GM18505 (cell line): ENCODE measurements at regions not wholly inside any gene's neighbourhood (a gene's known extent, or its start where the extent isn't known, plus 50 kb on each side); places are given as distances from the start of the nearest gene placed in this dataset.
"Not testable (repeated sequence)": the region's sequence is repeated elsewhere in the genome, so short reads cannot be mapped to it uniquely, and the experiment has no call there.

Experiments used
- ATAC-seq: cut with Tn5 transposase; IDR thresholded peaks from one replicate; pipeline ENCODE4 v1.9.1; 2021; ENCODE audit not compliant: unreplicated experiment
- POLR2A ChIP-seq: IDR thresholded peaks from 4 replicates; pipeline ENCODE4 v1.6.1; 2011; ENCODE audit warnings: borderline replicate concordance; ENCODE audit not compliant: insufficient read depth, insufficient read length; ENCODE audit errors: extremely low read depth

- TF ChIP-seq POLR2A: no peak
- no peak for ATAC-seq
Measured at GRCh38 chr12:9342614-9343353, 134.6 kb upstream of the PZP start.

- no peak for ATAC-seq
- TF ChIP-seq POLR2A: no peak
Measured at GRCh38 chr12:9341260-9341585, 133.0 kb upstream of the PZP start.

GRCh38 chr12:9340422-9341259 is 132.4 kb upstream of the PZP start:
- TF ChIP-seq POLR2A: no peak
- no peak for ATAC-seq

GRCh38 chr12:9337656-9338055 is 129.5 kb upstream of the PZP start:
- no peak for TF ChIP-seq POLR2A
- no peak for ATAC-seq

- not testable (repeated sequence) for ATAC-seq
Measured at GRCh38 chr12:9336375-9337011, 128.3 kb upstream of the PZP start.

GRCh38 chr12:9335867-9336266 is 127.7 kb upstream of the PZP start:
- no peak for TF ChIP-seq POLR2A
- no peak for ATAC-seq

GRCh38 chr12:9334964-9335363 is 126.8 kb upstream of the PZP start:
- TF ChIP-seq POLR2A: no peak
- no peak for ATAC-seq

GRCh38 chr12:9334041-9334692 is 126.0 kb upstream of the PZP start:
- no peak for ATAC-seq
- no peak for TF ChIP-seq POLR2A

- no peak for ATAC-seq
- no peak for TF ChIP-seq POLR2A
Measured at GRCh38 chr12:9333161-9333560, 125.0 kb upstream of the PZP start.

GRCh38 chr12:9332564-9332963 is 124.4 kb upstream of the PZP start:
- no peak for TF ChIP-seq POLR2A
- no peak for ATAC-seq

- no peak for TF ChIP-seq POLR2A
- ATAC-seq: no peak
Measured at GRCh38 chr12:9331218-9331626, 123.0 kb upstream of the PZP start.

- no peak for ATAC-seq
- no peak for TF ChIP-seq POLR2A
Measured at GRCh38 chr12:9329019-9329418, 120.8 kb upstream of the PZP start.

GRCh38 chr12:9328065-9328464 is 119.9 kb upstream of the PZP start:
- no peak for TF ChIP-seq POLR2A

More at GRCh38 chr12:9328065-9328464, 119.9 kb upstream of the PZP start:
- no peak for ATAC-seq
